Cardiac fibroblast (primary cell): ENCODE measurements at regions not wholly inside any gene's neighbourhood (a gene's known extent, or its start where the extent isn't known, plus 50 kb on each side); places are given as distances from the start of the nearest gene placed in this dataset.
"Not testable (repeated sequence)": the region's sequence is repeated elsewhere in the genome, so short reads cannot be mapped to it uniquely, and the experiment has no call there.

Experiments
- DNase-seq, 2 donors: peaks; one replicate each; pipeline versions ENCODE4 v3.0.0 to v3.0.0-alpha.2; 2010; ENCODE audit warnings: low read depth in 2 of 2
- H3K4me3 ChIP-seq, 2 donors: replicated peaks in 1 of 2; 1 replicate in 1 of 2; 2 replicates in 1 of 2; pipeline ENCODE4 v1.5.1; 2011; ENCODE audit warnings: low read depth in 2 of 2, low read length in 2 of 2, mild to moderate bottlenecking in 2 of 2, moderate library complexity in 1 of 2
- CTCF ChIP-seq: IDR thresholded peaks from one replicate; pipeline ENCODE4 v1.5.1; 2011; ENCODE audit warnings: low read depth, mild to moderate bottlenecking, low read length, inconsistent platforms

GRCh38 chr3:82618594-82618993 lies 857.1 kb upstream of the GBE1 start:
- DNase-seq, result no peak
- no peak overlapping the region for H3K4me3 ChIP-seq
- TF ChIP-seq CTCF, result no peak

GRCh38 chr3:82610236-82610635 lies 848.8 kb upstream of the GBE1 start:
- H3K4me3 ChIP-seq, result no peak overlapping the region
- DNase-seq, result no peak
- no peak for TF ChIP-seq CTCF

- no peak overlapping the region for H3K4me3 ChIP-seq
- DNase-seq, result no peak
- no peak for TF ChIP-seq CTCF
Observed at GRCh38 chr3:82607391-82607790, 845.9 kb upstream of the GBE1 start.

- no peak for DNase-seq
- H3K4me3 ChIP-seq, result no peak overlapping the region
- TF ChIP-seq CTCF, result no peak
Observed at GRCh38 chr3:82596805-82597204, 835.4 kb upstream of the GBE1 start.

- no peak for TF ChIP-seq CTCF
- no peak overlapping the region for H3K4me3 ChIP-seq
- no peak for DNase-seq
Observed at GRCh38 chr3:82595530-82595929, 834.1 kb upstream of the GBE1 start.

- no peak for DNase-seq
- H3K4me3 ChIP-seq, result no peak overlapping the region
- no peak for TF ChIP-seq CTCF
Observed at GRCh38 chr3:82587174-82587573, 825.7 kb upstream of the GBE1 start.

- no peak for DNase-seq
- H3K4me3 ChIP-seq, result no peak overlapping the region
- no peak for TF ChIP-seq CTCF
Observed at GRCh38 chr3:82586414-82586813, 825.0 kb upstream of the GBE1 start.

- H3K4me3 ChIP-seq, DNase-seq: not testable (repeated sequence)
Observed at GRCh38 chr3:82586002-82586401, 824.6 kb upstream of the GBE1 start.

- not testable (repeated sequence) for DNase-seq, H3K4me3 ChIP-seq
Observed at GRCh38 chr3:82585591-82585990, 824.1 kb upstream of the GBE1 start.

- H3K4me3 ChIP-seq, DNase-seq: not testable (repeated sequence)
Observed at GRCh38 chr3:82584861-82585260, 823.4 kb upstream of the GBE1 start.

- not testable (repeated sequence) for H3K4me3 ChIP-seq, DNase-seq
Observed at GRCh38 chr3:82584415-82584814, 823.0 kb upstream of the GBE1 start.
